ENCODE measurements at regions not wholly inside any gene's neighbourhood (a gene's known extent, or its start where the extent isn't known, plus 50 kb on each side); places are given as distances from the start of the nearest gene placed in this dataset.

DNA sequence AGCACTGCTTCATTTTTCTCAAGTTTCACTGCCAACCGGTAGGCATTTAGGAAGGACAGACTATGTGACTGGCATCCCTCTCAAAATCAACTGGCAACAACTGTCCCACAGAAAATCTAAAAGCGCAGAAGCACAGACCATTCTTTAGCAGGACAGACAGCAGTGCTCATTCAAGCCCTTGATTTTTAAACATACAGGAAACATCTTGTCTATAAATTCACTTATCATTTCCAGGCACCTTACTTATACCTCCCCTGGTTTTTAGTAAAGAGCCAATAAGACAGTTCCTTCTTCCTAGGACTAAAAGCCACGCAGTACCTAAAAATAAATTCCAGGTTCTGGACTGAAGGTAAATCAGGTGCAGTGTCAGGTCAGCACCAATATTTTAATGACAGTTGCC, 343.2 kb upstream of the WWC1 start:
- no peak overlapping the region for H3K4me3 ChIP-seq (ENCODE audit: low read length)
- no peaks in the 10 kb centered on the region for H3K4me1 ChIP-seq (ENCODE audit: control insufficient read depth, insufficient read depth, low read length)
- no peaks in the 10 kb centered on the region for H3K36me3 ChIP-seq (ENCODE audit: control insufficient read depth, insufficient read depth, low read length)
- H3K9ac ChIP-seq (ENCODE audit: low read length), result no peak overlapping the region
- H3K9me3 ChIP-seq (ENCODE audit: control insufficient read depth, low read length), result no peaks in the 10 kb centered on the region
- H3K27me3 ChIP-seq (ENCODE audit: control insufficient read depth, insufficient read depth, low read length), result no peaks in the 10 kb centered on the region

DNA sequence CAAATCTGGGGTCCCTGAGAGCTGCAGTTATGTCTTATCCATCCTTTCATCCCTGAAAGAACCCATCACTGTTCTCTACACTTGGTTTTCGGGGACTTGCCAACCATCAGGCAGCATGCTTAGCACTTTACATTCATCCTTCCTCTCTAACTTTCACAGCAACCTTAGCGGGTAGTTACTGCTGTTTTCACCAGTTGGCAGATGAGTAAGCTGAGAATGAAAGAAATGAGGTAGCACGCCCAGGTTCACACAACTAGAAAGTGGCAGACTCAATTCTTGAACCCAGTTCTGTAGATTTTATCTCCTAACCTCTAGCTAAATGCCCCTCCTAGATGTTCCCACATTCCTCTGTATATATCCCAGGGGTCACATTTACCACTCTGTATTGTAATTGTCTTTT, 342.0 kb upstream of the WWC1 start:
- Histone ChIP-seq H3K4me1 (ENCODE audit: control insufficient read depth, insufficient read depth, low read length) (no peaks in the 10 kb centered on the region), H3K27me3 (ENCODE audit: control insufficient read depth, insufficient read depth, low read length) (no peaks in the 10 kb centered on the region), H3K9ac (ENCODE audit: low read length) (no peak overlapping the region), H3K4me3 (ENCODE audit: low read length) (no peak overlapping the region), H3K36me3 (ENCODE audit: control insufficient read depth, insufficient read depth, low read length) (no peaks in the 10 kb centered on the region), H3K9me3 (ENCODE audit: control insufficient read depth, low read length) (no peaks in the 10 kb centered on the region)

DNA sequence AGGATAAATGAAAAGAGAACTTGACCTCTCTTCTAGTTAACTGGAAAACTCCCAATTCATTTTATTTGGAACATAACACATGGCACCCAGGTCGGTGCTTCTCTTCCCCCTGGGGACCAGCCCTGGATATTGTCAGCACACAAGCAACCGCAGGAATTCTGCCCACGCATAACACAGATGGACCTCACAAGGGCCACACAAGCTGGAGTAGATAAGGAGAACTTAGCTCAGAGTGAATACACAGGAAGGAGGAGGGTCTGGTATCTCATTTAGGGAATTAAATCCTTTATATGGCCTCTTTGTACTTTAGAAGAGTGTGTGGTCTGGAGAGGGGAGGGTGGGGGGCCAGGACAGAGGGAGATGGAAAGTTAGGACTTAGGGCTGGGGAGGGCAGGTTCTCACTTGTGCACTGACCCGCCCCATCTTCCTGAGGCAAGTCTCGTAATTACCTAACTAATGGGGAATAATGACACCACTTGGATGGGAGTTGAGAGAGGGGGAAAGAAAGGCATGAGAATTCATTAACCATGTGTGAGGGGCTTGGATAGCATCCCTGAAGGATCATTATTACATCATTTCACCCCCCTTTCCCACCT, 341.2 kb upstream of the WWC1 start:
- H3K4me3 ChIP-seq (ENCODE audit: low read length), result no peak overlapping the region
- no peaks in the 10 kb centered on the region for H3K4me1 ChIP-seq (ENCODE audit: control insufficient read depth, insufficient read depth, low read length)
- no peaks in the 10 kb centered on the region for H3K27me3 ChIP-seq (ENCODE audit: control insufficient read depth, insufficient read depth, low read length)
- H3K9me3 ChIP-seq (ENCODE audit: control insufficient read depth, low read length), result no peaks in the 10 kb centered on the region
- H3K9ac ChIP-seq (ENCODE audit: low read length), result no peak overlapping the region
- no peaks in the 10 kb centered on the region for H3K36me3 ChIP-seq (ENCODE audit: control insufficient read depth, insufficient read depth, low read length)

- H3K36me3 ChIP-seq (ENCODE audit: control insufficient read depth, insufficient read depth, low read length), result no peaks in the 10 kb centered on the region
- no peaks in the 10 kb centered on the region for H3K4me1 ChIP-seq (ENCODE audit: control insufficient read depth, insufficient read depth, low read length)
- no peaks in the 10 kb centered on the region for H3K27me3 ChIP-seq (ENCODE audit: control insufficient read depth, insufficient read depth, low read length)
- no peak overlapping the region for H3K4me3 ChIP-seq (ENCODE audit: low read length)
- no peak overlapping the region for H3K9ac ChIP-seq (ENCODE audit: low read length)
- H3K9me3 ChIP-seq (ENCODE audit: control insufficient read depth, low read length), result no peaks in the 10 kb centered on the region
Measured at GRCh38 chr5:167951116-167951515, 340.3 kb upstream of the WWC1 start.

- no peaks in the 10 kb centered on the region for H3K27me3 ChIP-seq (ENCODE audit: control insufficient read depth, insufficient read depth, low read length)
- no peaks in the 10 kb centered on the region for H3K9me3 ChIP-seq (ENCODE audit: control insufficient read depth, low read length)
- H3K4me3 ChIP-seq (ENCODE audit: low read length), result no peak overlapping the region
- H3K4me1 ChIP-seq (ENCODE audit: control insufficient read depth, insufficient read depth, low read length), result no peaks in the 10 kb centered on the region
- no peaks in the 10 kb centered on the region for H3K36me3 ChIP-seq (ENCODE audit: control insufficient read depth, insufficient read depth, low read length)
- no peak overlapping the region for H3K9ac ChIP-seq (ENCODE audit: low read length)
Measured at GRCh38 chr5:167952278-167952995, 339.0 kb upstream of the WWC1 start.

DNA sequence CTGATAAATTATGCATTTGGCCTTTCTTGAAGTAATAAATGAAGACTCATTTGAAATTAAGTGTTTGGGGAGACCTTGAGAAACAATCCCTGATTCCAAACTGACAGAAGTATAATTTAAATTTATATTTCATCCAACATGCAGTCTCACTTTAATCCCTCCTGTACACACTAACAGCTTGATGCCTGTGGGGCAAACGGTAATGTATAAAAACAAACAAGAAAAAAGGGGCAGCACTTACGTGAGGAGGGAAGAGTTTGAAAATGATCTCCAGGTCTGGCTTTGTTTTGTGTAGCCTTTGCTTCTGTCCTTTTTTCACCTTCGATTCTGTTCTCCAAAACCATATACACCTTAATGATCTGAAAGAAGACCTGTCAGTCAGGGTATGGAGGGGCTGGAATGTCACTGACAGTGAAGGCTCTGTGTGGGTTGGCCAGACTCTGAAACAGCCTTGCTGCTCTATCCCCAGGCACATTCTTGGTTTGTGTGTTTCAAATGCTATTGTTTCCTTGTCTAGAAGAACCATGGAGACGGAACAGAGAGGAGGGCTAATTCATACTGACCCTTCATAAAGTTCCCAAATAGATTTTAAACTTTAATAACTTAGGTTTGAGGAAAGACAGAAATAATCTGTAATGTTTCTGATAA, 338.2 kb upstream of the WWC1 start:
- H3K36me3 ChIP-seq (ENCODE audit: control insufficient read depth, insufficient read depth, low read length), result no peaks in the 10 kb centered on the region

DNA sequence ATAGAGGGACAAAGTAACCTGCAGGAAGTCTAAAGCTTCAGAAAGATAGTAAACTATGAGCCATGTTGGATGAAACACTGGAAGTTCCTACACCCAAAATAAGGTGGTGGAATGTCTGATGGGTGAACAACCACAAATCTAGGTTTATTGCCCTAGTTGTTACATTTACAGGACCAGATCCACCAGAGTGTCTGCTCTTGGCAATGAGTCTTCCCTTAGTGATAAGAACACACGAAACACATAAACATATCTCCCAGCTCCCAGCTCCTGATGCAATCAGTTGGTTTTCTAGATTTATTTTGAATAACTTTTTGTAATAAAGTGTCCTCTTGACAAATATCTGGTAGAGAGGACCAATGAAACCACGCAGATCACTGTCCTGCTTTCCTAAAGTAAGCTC, 329.7 kb upstream of the WWC1 start:
- Histone ChIP-seq H3K9ac (ENCODE audit: low read length) (no peak overlapping the region), H3K9me3 (ENCODE audit: control insufficient read depth, low read length) (no peaks in the 10 kb centered on the region), H3K27me3 (ENCODE audit: control insufficient read depth, insufficient read depth, low read length) (no peaks in the 10 kb centered on the region), H3K4me3 (ENCODE audit: low read length) (no peak overlapping the region), H3K36me3 (ENCODE audit: control insufficient read depth, insufficient read depth, low read length) (no peaks in the 10 kb centered on the region), H3K4me1 (ENCODE audit: control insufficient read depth, insufficient read depth, low read length) (no peaks in the 10 kb centered on the region)

More for the DNA sequence above, 338.2 kb upstream of the WWC1 start:
- H3K27me3 ChIP-seq (ENCODE audit: control insufficient read depth, insufficient read depth, low read length), result no peaks in the 10 kb centered on the region
- no peaks in the 10 kb centered on the region for H3K4me1 ChIP-seq (ENCODE audit: control insufficient read depth, insufficient read depth, low read length)
- H3K9ac ChIP-seq (ENCODE audit: low read length), result no peak overlapping the region
- no peaks in the 10 kb centered on the region for H3K9me3 ChIP-seq (ENCODE audit: control insufficient read depth, low read length)
- H3K4me3 ChIP-seq (ENCODE audit: low read length), result no peak overlapping the region

DNA sequence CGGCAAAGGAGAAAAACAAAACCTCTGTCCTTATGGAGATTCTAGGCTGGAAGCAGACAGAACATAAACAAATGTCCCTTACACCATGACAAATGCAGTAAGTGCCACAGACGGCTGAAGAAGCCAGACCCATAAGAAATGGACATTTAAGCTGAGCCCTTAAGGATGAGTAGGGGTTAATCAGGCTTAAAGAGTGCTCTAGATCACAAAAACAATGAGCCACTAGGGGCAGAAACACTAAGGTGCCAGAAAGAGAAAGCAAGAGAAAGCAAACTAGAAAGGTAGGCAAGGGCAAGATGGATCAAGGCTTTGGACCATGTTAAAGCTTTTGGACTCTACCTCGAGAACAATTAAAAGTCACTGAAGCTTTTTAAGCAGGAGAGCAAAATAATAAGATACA, 326.9 kb upstream of the WWC1 start:
- Histone ChIP-seq H3K27me3 (ENCODE audit: control insufficient read depth, insufficient read depth, low read length) (no peaks in the 10 kb centered on the region), H3K4me3 (ENCODE audit: low read length) (no peak overlapping the region), H3K9ac (ENCODE audit: low read length) (no peak overlapping the region), H3K4me1 (ENCODE audit: control insufficient read depth, insufficient read depth, low read length) (no peaks in the 10 kb centered on the region), H3K36me3 (ENCODE audit: control insufficient read depth, insufficient read depth, low read length) (no peaks in the 10 kb centered on the region), H3K9me3 (ENCODE audit: control insufficient read depth, low read length) (no peaks in the 10 kb centered on the region)

DNA sequence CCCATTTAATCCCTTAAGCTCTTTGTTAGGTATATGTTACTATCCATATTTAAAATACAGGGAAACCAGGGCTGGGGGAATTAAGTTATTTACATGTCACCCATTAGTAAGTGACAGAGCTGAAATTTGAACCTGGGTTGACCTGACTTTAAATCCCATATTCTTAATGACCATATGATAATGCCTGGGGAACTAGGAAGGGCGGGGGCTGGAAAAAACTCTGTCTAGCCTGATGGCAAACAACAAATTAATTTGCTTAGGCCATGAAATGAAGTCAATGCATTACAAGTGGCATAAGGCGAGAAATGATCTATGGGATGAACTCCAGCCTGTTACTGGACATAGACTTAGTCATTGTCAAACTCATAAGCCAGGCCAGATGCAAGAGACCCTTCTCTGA, 325.7 kb upstream of the WWC1 start:
- H3K27me3 ChIP-seq (ENCODE audit: control insufficient read depth, insufficient read depth, low read length), result no peaks in the 10 kb centered on the region

DNA sequence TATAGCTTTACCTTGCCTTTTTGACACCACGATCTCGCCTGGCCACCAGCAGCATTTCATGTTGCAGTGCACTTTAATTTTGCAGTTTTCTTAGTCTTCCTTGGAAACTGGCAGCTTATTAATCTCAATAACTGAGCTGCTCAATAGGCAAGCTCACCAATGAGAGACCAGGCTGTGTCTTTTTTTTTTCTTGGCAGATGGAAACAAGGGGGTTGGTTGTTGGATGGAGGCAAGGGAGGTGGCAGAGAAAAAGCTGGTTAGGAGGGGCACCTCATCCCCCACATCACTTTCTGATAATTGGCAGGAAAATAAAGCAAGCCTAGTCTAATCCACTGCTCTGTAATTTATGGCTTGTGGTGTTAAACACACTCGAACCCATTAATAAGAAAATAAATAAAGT, 324.5 kb upstream of the WWC1 start:
- H3K4me1 ChIP-seq (ENCODE audit: control insufficient read depth, insufficient read depth, low read length), result no peaks in the 10 kb centered on the region
- no peak overlapping the region for H3K9ac ChIP-seq (ENCODE audit: low read length)
- H3K36me3 ChIP-seq (ENCODE audit: control insufficient read depth, insufficient read depth, low read length), result no peaks in the 10 kb centered on the region
- no peak overlapping the region for H3K4me3 ChIP-seq (ENCODE audit: low read length)
- H3K27me3 ChIP-seq (ENCODE audit: control insufficient read depth, insufficient read depth, low read length), result no peaks in the 10 kb centered on the region
- no peaks in the 10 kb centered on the region for H3K9me3 ChIP-seq (ENCODE audit: control insufficient read depth, low read length)

More for the DNA sequence above, 325.7 kb upstream of the WWC1 start:
- H3K36me3 ChIP-seq (ENCODE audit: control insufficient read depth, insufficient read depth, low read length), result no peaks in the 10 kb centered on the region
- no peaks in the 10 kb centered on the region for H3K9me3 ChIP-seq (ENCODE audit: control insufficient read depth, low read length)
- no peaks in the 10 kb centered on the region for H3K4me1 ChIP-seq (ENCODE audit: control insufficient read depth, insufficient read depth, low read length)
- H3K4me3 ChIP-seq (ENCODE audit: low read length), result no peak overlapping the region
- no peak overlapping the region for H3K9ac ChIP-seq (ENCODE audit: low read length)

DNA sequence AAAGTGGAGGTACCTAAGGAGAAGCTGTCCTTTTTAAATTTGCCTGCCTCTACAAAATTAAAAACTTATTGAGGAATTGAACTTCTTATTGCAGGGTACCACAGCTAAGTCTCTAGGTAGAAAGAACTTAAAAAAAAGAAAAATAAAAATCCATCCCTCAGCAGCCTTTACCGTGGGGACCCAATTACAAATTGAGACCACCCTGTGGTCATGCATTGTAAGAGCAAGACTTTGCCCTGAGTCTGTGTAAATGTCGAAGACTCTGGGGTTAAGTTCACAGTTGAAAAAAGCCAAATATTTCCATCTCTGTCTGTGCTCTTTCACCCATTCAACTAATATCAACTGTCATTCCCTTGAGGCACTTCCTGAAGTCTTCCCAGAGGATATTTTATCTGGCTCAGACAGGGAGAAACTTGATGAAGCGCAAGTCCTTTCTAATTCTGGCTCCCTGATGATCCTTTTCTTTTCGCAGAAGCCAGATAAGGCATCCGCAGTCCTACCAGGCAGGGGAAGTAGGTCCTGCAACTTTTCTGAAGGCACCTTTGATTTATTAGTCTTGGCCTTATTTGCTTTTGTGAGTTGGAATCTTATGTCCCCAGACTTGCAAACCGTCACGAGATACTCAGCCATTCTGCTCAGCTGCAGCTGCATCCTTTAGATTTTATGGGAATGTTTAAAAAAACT, 323.8 kb upstream of the WWC1 start:
- Histone ChIP-seq H3K4me3 (ENCODE audit: low read length) (no peak overlapping the region), H3K9me3 (ENCODE audit: control insufficient read depth, low read length) (no peaks in the 10 kb centered on the region), H3K9ac (ENCODE audit: low read length) (no peak overlapping the region), H3K27me3 (ENCODE audit: control insufficient read depth, insufficient read depth, low read length) (no peaks in the 10 kb centered on the region), H3K4me1 (ENCODE audit: control insufficient read depth, insufficient read depth, low read length) (no peaks in the 10 kb centered on the region), H3K36me3 (ENCODE audit: control insufficient read depth, insufficient read depth, low read length) (no peaks in the 10 kb centered on the region)

DNA sequence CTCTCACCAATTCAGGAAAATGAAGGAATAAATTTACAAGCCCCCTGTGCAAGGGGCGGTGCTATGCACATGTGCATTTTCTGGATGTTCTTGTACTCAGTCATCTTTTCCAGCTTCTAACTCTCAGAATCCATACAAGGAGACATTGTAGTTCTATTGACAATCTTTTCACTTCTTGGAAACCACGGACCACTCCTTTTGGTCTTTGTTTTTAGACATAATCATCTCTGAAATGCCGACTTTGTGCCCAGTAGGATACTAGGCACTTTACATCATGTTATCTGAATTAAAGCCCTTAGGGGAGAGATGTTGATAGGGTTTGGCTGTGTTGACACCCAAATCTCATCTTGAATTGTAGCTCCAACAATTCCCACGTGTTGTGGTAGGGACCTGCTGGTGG, 322.6 kb upstream of the WWC1 start:
- H3K36me3 ChIP-seq (ENCODE audit: control insufficient read depth, insufficient read depth, low read length), result no peaks in the 10 kb centered on the region
- H3K9ac ChIP-seq (ENCODE audit: low read length), result no peak overlapping the region
- no peaks in the 10 kb centered on the region for H3K27me3 ChIP-seq (ENCODE audit: control insufficient read depth, insufficient read depth, low read length)
- H3K4me3 ChIP-seq (ENCODE audit: low read length), result no peak overlapping the region
- H3K4me1 ChIP-seq (ENCODE audit: control insufficient read depth, insufficient read depth, low read length), result no peaks in the 10 kb centered on the region
- H3K9me3 ChIP-seq (ENCODE audit: control insufficient read depth, low read length), result no peaks in the 10 kb centered on the region

Measured in mucosa of stomach (tissue), 1 donor.